NOMO-1 treated with dmso at 0.1 percent for 144 hours (cell line): ENCODE measurements at regions not wholly inside any gene's neighbourhood (a gene's known extent, or its start where the extent isn't known, plus 50 kb on each side); places are given as distances from the start of the nearest gene placed in this dataset.
"Not testable (repeated sequence)": the region's sequence is repeated elsewhere in the genome, so short reads cannot be mapped to it uniquely, and the experiment has no call there.

ENCODE experiments used
- DNase-seq: peaks from one replicate; lab custom pipeline; 2025; ENCODE audit not compliant: unreplicated experiment; lab: John Stamatoyannopoulos, UW

DNA sequence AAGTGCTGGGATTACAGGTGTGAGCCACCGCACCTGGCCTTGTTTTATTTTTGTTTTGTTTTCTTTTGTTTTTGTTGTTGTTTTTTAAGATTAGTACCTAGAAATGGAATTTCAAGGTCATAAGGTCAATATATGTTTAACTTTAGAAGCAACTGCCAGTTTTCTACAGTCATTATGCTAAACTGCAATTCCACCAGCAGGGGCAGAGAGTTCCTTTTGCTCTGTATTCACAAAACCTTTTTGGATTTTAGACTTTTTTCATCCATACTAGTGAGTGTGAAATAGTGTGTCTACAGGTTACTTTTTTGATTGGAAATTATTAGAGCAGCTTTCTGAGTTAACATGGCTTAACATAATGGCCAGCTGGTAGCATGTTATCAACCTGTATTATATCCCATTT lies 580.6 kb downstream of the TRIML1 start:
- DNase-seq, result no peak

DNA sequence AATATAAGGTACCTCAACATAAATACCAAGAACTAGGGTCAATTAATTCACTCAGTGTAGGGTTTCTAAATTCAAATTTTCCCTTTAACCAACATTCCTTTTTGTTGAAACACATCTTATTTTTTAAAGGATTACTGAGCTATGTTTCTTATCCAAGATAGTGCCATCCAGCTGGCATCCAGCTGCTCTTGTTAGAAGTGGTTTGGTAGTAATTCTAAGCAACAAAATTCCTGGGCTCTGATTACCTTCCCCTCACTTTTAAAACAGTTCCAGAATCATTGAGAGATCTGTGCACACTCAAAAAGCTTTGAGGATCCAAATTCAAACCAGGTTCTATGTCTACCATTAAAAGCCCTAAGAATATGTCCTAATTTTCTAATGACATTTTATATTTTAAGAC lies 583.7 kb downstream of the TRIML1 start:
- DNase-seq, result no peak

DNA sequence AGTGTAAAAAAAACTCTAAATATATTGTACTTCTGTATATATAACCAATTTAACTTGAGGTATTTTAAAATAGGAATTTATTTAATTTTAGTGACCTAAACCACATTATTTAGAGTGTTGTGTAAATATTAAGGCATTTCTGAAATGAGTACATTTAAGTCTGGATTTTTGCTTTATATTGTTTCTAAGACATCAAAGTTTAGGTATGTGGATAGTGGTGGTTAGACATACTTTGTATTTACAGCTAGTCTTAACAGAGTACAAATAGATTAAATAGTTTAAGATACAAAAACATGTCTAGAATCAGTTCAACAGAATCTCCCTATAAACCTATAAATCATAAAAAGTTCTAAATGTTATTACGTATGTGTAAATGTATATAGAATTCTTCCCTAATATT lies 588.5 kb downstream of the TRIML1 start:
- DNase-seq, result no peak

DNA sequence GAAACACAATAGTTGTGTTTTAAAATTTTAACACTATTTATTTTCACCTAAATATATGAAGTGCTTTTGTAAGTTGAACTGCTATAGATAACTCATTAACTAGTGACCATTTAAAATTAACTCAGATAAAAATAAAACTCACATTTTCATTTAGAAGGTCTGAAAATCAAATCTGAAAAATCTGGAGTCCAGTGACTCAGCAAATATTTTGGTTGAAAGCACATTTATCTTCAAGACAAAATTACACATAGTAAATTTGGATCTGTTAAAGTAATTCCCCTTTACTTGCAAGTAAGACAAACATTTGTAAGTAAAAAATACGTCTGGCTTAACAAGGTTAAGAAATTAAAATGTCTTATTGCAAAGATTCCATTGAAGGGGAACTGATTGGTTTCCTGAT lies 589.1 kb downstream of the TRIML1 start:
- DNase-seq, result no peak

DNA sequence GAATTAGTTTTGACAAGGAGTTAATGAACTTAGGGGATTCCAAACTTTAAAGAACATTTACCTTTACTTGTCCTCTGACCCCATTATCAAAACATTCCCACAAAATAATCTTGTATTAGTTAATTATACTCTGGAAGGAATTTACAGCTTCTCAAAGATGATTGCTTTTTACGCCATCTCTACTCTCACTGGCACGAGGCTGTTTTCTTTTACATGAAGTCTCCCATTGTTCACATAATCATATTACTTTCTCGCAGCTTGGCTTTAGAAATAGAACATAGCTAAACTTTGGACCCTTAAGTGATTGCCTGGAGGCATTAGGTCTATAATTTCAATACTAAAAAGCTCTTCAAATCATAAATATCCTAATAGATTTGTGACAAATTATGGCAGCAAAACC lies 592.9 kb downstream of the TRIML1 start:
- no peak for DNase-seq

DNA sequence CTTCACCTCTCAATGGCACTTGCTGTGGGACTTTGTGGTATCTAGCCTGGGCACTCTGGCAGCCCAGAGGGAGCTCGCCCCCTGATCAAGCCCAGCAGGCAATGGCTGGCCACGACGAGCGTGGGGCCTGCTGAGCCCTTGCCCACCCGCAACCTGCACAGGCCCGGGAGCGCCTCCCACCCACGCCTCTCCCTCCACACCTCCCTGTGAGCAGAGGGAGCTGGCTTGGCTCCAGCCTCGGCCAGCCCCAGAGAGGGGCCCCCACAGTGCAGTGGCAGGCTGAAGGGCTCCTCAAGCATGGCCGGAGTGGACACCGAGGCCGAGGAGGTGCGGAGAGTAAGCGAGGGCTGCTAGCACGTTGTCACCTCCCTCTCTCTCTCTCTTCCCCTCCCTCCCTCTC lies 595.8 kb downstream of the TRIML1 start:
- DNase-seq, result no peak

DNA sequence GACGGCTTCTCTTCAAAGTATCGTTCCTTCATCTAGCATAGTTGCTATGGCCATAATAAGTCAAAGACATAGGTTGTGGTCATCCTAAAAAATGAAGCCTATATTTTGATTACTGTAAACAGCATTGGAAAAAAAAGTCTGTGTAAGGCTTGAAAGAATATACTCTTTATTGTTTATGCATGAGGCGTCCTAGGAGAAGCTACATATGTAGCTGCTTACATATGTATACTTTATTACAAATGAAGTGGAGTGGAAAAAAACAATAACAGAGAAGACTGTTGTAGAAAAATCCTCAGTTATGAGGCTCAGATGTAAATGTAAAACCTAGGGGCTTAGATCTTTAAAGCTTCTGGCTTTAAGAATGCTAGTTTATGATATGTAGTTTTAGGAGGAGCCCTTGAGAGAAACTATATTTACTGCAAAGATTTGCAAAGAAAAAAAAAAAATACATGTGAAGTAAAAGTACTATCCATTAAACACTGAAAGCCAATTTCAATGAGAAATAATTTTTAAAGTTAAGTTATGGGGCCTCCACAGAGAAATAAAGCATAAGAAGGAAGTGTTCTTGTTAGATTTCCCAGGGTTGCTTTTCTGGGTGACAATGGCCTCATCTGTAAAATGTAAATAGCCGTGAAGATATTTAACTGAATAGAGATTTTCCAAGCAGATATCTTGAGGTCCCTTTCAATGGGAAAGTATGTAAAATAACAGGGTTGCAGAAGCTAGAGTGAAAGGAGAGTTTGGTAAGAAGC lies 598.2 kb downstream of the TRIML1 start:
- no peak for DNase-seq

DNA sequence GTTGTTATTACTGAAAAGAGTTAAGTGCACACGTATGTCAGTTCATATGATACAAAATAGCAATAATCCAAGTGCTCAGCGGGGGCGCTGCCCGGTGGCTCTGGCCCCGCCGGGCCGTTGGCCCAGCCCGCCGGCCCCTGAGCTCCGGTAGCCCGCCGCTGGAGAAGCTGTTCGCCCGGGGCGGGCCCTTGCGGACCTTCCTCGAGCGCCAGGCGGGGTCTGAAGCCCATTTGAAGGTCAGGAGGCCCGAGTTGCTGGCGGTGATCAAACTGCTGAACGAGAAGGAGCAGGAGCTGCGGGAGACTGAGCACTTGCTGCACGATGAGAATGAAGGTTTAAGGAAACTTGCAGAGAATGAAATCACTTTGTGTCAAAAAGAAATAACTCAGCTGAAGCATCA lies 599.0 kb downstream of the TRIML1 start:
- not testable (repeated sequence) for DNase-seq

DNA sequence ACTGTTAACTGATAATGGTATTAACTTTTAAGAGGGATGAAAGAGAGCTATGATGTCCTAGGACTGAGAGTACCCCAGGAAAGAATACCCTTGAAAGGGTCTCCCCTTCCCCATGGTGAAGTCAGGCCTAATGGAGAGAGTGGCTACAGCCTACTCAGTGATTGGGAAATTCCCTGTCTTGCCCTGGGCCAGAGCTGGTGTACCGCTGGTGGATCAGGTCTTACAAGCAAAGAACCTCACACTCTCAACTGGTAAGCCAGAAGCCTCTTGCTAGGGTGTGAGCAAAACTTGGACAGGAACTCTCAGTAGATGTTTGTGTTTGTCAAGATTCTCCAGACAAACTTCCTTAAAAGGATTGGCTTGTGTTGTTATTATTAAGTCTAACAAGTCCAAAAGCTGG lies 600.9 kb downstream of the TRIML1 start:
- DNase-seq, result not testable (repeated sequence)

DNA sequence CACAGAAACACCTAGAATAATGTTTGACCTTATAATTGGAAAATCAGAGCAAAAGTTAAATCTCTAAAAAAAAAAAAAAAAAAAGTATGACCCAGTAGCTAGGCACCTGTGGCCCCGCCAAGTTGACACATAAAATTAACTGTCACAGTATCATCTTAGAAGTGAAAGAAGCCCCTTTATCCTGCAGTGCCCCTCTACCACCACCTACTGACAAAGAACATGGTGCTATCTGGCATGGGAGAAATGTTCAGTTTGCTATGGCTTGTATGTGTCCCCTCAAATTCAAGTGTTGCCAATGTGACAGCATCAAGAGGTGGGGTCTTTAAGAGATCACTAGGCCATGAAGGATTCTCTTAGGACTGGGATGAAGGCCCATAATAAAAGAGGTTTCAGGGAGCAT lies 601.5 kb downstream of the TRIML1 start:
- DNase-seq, result not testable (repeated sequence)

DNA sequence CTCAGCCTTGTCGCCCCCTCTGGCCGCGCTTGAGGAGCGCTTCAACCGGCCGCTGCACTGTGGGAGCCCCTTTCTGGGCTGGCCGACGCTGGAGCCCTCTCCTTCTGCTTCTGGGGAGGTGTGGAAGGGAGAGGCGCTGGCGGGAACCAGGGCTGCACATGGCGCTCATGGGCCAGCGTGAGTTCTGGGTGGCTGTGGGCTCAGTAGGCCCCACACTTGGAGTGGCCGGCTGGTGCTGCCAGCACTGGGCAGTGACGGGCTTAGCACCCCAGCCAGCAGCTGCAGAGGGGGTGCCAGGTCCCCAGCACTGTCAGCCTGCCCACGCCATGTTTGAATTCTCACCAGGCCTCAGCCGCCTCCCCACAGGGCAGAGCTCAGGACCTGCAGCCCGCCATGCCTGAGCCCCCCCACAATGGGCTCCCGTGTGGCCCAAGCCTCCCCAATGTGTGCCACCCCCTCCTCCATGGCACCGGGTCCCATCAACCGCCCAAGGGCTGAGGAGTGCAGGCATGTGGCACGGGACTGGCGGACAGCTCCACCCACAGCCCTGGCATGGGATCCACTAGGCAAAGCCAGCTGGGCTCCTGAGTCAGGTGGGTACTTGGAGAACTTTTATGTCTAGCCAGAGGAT lies 615.2 kb downstream of the TRIML1 start:
- no peak for DNase-seq

DNA sequence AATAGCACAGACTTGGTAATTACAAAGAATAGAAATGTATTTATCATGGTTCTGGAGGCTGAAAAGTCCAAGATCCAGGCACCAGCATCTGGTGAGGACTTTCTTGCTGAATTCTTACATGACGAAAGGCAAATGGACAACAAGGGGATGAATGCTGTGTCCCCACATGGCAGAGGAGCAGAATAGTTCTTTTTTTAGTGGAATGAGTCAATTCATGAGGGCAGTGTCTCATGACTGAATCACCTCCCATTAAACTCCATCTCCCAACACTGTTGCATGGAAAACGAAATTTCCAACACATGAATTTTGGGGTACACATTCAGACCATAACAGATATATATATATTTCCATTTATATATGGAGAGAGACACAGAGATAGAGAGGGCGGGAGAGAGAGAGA lies 628.3 kb downstream of the TRIML1 start:
- no peak for DNase-seq

DNA sequence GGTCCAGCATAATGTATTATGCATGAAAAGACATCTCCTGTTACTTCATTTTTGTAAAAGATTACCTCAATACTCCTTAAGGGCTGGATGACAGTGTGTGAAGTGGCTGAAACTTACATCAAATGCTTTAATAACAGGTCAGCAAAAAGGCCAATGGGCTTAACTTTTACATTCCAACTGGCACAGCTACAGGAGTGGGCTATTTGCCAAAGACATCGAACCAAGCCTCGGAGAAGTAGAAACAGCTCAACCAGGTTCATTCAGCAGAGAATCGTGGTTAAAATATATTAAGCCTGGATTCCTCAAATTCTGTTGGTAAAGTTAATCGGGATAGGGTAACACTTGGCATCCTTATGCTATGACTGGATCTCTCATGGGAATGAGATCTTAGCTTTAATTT lies 639.7 kb downstream of the TRIML1 start:
- no peak for DNase-seq

DNA sequence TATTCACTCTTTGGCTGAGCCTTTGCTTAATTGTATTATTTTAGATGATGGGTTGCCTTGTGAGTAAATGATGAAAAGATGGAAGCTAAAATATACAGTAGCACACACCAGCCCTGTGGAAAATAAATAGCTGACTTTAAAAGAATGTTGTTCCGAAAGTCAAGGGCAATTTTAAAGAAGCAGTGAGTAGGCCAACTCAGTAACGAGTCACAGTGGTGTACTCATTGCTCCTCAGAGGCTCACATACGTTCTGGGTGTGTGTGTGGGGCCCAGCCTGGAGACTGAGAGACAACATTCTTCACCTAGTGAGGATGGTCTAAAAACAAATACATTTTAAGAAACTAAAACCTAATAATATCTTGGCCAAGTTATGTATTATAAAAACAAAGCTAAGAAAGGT lies 640.3 kb downstream of the TRIML1 start:
- no peak for DNase-seq

DNA sequence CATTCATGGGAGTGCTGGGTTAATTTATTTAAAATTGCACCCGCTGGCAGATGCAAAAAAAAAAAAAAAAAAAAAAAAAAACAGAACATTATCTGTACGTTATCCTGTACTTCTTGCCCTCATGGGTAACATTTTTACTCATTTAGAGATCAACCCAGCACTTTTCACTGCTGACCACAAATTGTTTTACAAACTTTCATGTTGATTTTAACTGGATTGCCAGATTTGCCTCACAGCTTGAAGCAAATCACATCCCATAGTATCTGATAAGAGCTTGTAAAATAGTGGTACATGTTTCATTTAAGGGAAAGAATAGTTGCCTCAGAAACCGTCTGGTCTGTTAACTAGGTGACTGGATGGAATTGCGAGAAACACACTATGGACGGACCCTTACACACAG lies 640.8 kb downstream of the TRIML1 start:
- DNase-seq, result no peak

DNA sequence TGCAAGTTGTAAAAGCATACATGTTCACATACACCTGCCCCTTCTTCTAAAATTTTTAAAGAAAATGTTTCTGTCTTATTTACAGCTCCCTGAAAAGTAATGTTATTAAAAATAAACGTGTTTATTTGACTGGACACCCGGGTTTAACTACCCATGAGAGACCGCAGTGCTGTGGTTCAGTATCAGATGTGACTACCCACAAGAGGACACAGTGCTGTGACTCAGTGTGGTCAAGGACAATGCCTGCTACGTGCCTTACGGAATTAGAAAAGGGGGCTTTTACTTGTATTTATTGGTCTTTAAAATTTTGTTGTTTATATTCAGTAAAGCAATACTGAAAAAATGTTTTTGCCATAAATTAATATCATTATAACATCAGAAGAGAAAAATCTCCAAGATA lies 641.4 kb downstream of the TRIML1 start:
- no peak for DNase-seq

DNA sequence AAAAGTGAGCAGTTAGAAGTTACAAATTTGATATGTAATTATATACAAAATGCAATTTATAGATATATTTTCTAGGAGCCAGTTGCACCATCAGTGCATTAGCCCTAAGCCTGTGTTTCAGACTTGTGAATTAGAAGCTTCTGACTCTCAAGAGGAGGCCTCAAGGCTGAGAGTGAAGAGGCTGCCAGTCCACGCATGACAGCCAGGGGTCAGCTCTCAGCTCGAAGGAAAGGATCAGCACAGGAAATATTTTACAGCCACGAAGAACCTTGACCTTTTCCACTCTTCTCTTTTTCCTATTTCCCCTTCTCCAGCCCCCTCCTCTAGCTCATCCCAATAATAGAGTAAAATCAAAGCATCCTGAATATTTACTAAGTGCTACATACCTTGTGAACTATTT lies 642.4 kb downstream of the TRIML1 start:
- no peak for DNase-seq

DNA sequence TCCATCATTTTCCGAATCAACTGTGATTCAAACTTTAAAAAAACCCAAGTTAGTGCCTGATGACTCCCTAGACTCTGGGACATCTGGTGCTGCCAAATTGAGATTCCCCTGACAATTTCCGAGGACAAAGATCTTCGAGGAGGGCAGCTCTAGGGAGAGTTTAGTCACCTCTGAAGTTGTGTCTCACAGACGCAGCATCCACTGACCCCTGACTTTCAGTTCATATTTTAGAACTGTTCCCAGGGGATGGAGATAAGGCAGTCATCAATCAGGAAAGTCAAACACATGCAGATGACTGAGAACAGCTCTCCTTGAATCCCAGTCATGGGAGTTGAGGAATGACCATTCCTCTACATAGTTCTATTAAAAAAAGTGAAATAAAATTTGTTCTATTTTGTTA lies 643.9 kb downstream of the TRIML1 start:
- no peak for DNase-seq

DNA sequence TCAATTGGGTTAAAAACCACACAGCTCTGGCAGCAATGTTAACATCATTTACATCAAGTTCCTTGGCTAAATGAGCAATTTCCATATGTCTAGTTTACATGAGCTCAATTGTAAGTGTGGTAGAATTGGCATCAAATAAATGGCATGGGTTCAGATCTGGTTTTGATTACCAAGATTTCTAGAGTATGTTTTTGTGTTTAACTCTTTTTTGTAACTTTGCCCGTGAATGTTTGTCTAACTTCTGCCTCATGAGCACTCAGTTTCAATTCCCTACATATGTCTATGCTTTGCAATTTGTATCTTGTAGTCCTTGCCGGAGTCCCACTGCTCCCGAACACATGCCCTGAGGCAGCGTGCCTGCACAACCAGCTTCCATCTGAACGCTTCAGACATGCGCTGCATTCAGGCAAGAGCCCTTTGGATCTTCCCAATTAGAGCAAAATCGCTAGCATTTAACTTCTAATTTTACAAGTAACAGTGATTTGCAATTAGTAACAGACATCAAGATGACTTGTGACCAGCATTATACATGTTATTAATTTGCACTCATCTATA lies 644.4 kb downstream of the TRIML1 start:
- no peak for DNase-seq

DNA sequence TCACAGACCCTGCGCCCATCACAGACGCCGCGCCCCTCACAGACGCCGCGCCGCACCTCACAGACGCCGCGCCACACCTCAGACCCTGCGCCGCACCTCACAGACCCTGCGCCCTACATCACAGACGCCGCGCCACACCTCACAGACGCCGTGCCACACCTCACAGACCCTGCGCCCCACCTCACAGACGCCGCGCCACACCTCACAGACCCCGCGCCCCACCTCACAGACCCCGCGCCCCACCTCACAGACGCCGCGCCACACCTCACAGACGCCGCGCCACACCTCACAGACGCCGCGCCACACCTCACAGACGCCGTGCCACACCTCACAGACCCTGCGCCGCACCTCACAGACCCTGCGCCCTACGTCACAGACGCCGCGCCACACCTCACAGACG lies 657.4 kb downstream of the TRIML1 start:
- not testable (repeated sequence) for DNase-seq

DNA sequence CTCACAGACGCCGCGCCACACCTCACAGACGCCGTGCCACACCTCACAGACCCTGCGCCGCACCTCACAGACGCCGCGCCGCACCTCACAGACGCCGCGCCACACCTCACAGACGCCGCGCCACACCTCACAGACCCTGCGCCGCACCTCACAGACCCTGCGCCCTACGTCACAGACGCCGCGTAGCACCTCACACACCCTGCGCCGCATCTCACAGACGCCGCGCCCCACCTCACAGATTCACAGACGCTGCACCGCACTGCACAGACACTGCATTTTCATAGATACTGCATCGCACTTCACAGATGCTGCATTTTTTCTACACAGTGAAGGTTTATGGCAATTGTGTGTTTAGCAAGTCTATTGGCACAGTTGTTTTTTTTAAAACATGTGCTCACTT lies 657.8 kb downstream of the TRIML1 start:
- DNase-seq, result not testable (repeated sequence)

DNA sequence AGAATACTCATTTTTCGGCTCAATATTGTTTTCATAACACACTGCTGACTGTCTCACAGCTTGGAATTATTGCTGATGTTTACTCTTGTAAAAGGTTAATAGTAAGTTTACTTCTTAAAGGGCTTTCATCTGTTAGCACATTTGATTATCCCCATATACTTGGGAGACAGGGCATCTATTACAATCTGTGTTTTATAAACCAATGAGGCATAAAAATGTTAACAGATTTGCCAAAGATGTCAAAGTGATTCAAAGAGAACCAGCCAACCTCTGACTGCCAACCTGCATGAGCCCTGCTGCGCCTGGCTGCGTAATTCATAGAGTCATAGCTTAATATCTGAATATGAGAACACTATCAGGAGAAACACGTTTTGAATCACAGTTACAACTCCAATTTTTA lies 665.6 kb downstream of the TRIML1 start:
- DNase-seq, result no peak

DNA sequence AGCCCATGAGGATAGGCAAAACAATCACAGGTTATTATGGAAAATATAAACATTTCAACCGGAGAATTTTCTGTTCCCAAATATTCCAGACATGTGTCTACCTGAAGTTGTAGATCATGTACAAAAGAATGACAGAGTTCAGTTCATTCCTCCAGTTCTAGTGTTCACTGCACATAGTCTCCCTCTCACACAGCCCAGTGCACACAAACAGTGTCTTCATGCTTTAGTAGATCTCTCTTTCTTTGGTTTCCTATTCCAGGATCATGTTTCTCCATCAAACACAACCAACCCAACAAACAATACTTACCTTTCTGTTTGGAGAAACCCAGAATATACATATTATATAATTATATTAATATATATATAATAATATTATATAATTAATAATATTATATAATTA lies 671.9 kb downstream of the TRIML1 start:
- no peak for DNase-seq
